B cell (primary cell): ENCODE measurements at regions not wholly inside any gene's neighbourhood (a gene's known extent, or its start where the extent isn't known, plus 50 kb on each side); places are given as distances from the start of the nearest gene placed in this dataset.

Source experiments
- EZH2 ChIP-seq: IDR thresholded peaks from 2 replicates; pipeline ENCODE4 v1.6.1; 2012; ENCODE audit warnings: borderline replicate concordance, low read depth, mild to moderate bottlenecking, moderate library complexity, low read length; ENCODE audit not compliant: insufficient read depth, poor library complexity, severe bottlenecking
- TF ChIP-seq, protein P1 (sequence below): fragments of 200-600 bp; IDR thresholded peaks from one replicate; pipeline ENCODE4 v1.8.0; 2022; ENCODE audit warnings: antibody characterized with exemption, mild to moderate bottlenecking

DNA sequence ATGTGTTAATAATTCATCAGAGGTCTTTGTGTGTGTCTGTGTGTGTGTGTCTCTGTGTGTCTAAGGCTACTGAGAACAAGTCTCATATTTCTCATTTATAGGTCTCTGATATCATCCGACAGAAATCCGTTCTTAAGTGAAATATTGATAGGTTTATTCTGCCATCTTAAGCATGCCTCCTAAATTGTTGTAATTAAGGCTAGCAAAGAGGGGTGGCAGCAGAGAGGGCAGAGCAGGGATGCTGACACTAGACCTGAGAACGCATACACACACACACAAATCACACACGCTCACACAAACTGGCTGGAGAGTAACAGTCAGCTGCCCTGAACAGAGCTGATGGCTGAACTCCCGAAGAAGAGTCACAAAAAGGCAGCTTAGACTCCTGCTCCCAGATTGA is 84.9 kb upstream of the LRFN2 start:
- TF ChIP-seq, protein P1, sequence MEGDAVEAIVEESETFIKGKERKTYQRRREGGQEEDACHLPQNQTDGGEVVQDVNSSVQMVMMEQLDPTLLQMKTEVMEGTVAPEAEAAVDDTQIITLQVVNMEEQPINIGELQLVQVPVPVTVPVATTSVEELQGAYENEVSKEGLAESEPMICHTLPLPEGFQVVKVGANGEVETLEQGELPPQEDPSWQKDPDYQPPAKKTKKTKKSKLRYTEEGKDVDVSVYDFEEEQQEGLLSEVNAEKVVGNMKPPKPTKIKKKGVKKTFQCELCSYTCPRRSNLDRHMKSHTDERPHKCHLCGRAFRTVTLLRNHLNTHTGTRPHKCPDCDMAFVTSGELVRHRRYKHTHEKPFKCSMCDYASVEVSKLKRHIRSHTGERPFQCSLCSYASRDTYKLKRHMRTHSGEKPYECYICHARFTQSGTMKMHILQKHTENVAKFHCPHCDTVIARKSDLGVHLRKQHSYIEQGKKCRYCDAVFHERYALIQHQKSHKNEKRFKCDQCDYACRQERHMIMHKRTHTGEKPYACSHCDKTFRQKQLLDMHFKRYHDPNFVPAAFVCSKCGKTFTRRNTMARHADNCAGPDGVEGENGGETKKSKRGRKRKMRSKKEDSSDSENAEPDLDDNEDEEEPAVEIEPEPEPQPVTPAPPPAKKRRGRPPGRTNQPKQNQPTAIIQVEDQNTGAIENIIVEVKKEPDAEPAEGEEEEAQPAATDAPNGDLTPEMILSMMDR = no peak
- no peak for TF ChIP-seq EZH2
